ENCODE measurements at regions not wholly inside any gene's neighbourhood (a gene's known extent, or its start where the extent isn't known, plus 50 kb on each side); places are given as distances from the start of the nearest gene placed in this dataset.

- no peak for TF ChIP-seq CTCF (IDR thresholded peaks at IDR 0.05)
- Histone ChIP-seq H3K9ac (ENCODE audit: low read depth in 2 of 2, low read length in 2 of 2) (no peak overlapping the region), H3K9me3 (no peaks in the 10 kb centered on the region), H3K36me3 (no peaks in the 10 kb centered on the region), H3K27me3 (no peaks in the 10 kb centered on the region), H3K4me1 (peaks cover 5% of the 10 kb centered on the region), H3K27ac (no peak overlapping the region), H3K4me3 (no peak overlapping the region)
- DNase-seq, result no peak
- intact Hi-C loops (cut with DNase I), result no loop called here
These were observed 146.1 kb downstream of the KLF5 start for GRCh38 chr13:73204952-73205351.

- intact Hi-C loops (cut with DNase I), result no loop called here
- Histone ChIP-seq H3K4me3 (no peak overlapping the region), H3K36me3 (no peaks in the 10 kb centered on the region), H3K27me3 (no peaks in the 10 kb centered on the region), H3K27ac (no peak overlapping the region), H3K9ac (ENCODE audit: low read depth in 2 of 2, low read length in 2 of 2) (no peak overlapping the region), H3K4me1 (peaks cover 5% of the 10 kb centered on the region), H3K9me3 (no peaks in the 10 kb centered on the region)
- TF ChIP-seq CTCF (IDR thresholded peaks at IDR 0.05), result no peak
- no peak for DNase-seq
These were observed 142.8 kb downstream of the KLF5 start for GRCh38 chr13:73201626-73202025.

- DNase-seq, result no peak
- peak overlapping the region; percentile 46 for H3K27ac ChIP-seq
- intact Hi-C loops (cut with DNase I), result loop anchor here (10.0 kb wide), 1 partner anchor 506 kb away; no protein-coding TSS in a partner anchor
These were observed 140.2 kb downstream of the KLF5 start for GRCh38 chr13:73198991-73199411.

GRCh38 chr13:73195091-73195490, 136.3 kb downstream of the KLF5 start:
- no peak overlapping the region for H3K9ac ChIP-seq (ENCODE audit: low read depth in 2 of 2, low read length in 2 of 2)
- no peak for DNase-seq
- H3K4me1 ChIP-seq, result no peaks in the 10 kb centered on the region
- no peaks in the 10 kb centered on the region for H3K27me3 ChIP-seq
- no peaks in the 10 kb centered on the region for H3K36me3 ChIP-seq
- no peak for TF ChIP-seq CTCF (IDR thresholded peaks at IDR 0.05)
- H3K9me3 ChIP-seq, result no peaks in the 10 kb centered on the region
- H3K4me3 ChIP-seq, result no peak overlapping the region
- intact Hi-C loops (cut with DNase I), result loop anchor here (10.0 kb wide), 1 partner anchor 510 kb away; no protein-coding TSS in a partner anchor
- H3K27ac ChIP-seq, result peak overlapping the region; percentile 62

More at GRCh38 chr13:73198991-73199411, 140.2 kb downstream of the KLF5 start:
- no peaks in the 10 kb centered on the region for H3K9me3 ChIP-seq
- H3K9ac ChIP-seq (ENCODE audit: low read depth in 2 of 2, low read length in 2 of 2), result no peak overlapping the region
- TF ChIP-seq CTCF (IDR thresholded peaks at IDR 0.05), result no peak
- no peaks in the 10 kb centered on the region for H3K36me3 ChIP-seq
- no peak overlapping the region for H3K4me3 ChIP-seq
- H3K27me3 ChIP-seq, result no peaks in the 10 kb centered on the region
- no peaks in the 10 kb centered on the region for H3K4me1 ChIP-seq

- TF ChIP-seq CTCF (IDR thresholded peaks at IDR 0.05), result no peak
- Histone ChIP-seq H3K9ac (ENCODE audit: low read depth in 2 of 2, low read length in 2 of 2) (peak overlapping the region in 1 of 2 donors; percentile 29), H3K27ac (peak overlapping the region; percentile 62), H3K4me3 (no peak overlapping the region), H3K27me3 (no peaks in the 10 kb centered on the region), H3K36me3 (no peaks in the 10 kb centered on the region), H3K4me1 (no peaks in the 10 kb centered on the region), H3K9me3 (no peaks in the 10 kb centered on the region)
- DNase-seq, result peak; percentile 64
- intact Hi-C loops (cut with DNase I), result loop anchor here (10.0 kb wide), 1 partner anchor 510 kb away; no protein-coding TSS in a partner anchor
These were observed 135.5 kb downstream of the KLF5 start for GRCh38 chr13:73194310-73194709.

Measured in colonic mucosa (tissue), 4 donors.